ENCODE measurements at regions not wholly inside any gene's neighbourhood (a gene's known extent, or its start where the extent isn't known, plus 50 kb on each side); places are given as distances from the start of the nearest gene placed in this dataset.

GRCh38 chr2:41040782-41041520 is 589.1 kb upstream of the SLC8A1 start:
- DNase-seq (ENCODE audit: low read depth in 2 of 2) = no peak

- DNase-seq (ENCODE audit: low read depth in 2 of 2) = no peak
Measured at GRCh38 chr2:41042343-41042742, 590.5 kb upstream of the SLC8A1 start.

- DNase-seq (ENCODE audit: low read depth in 2 of 2) = no peak
Measured at GRCh38 chr2:41061356-41061755, 609.5 kb upstream of the SLC8A1 start.

- DNase-seq (ENCODE audit: low read depth in 2 of 2) = no peak
Measured at GRCh38 chr2:41062336-41062735, 610.4 kb upstream of the SLC8A1 start.

GRCh38 chr2:41066168-41066567 is 614.3 kb upstream of the SLC8A1 start:
- DNase-seq (ENCODE audit: low read depth in 2 of 2) = no peak

- DNase-seq (ENCODE audit: low read depth in 2 of 2) = no peak
Measured at GRCh38 chr2:41068740-41069139, 616.9 kb upstream of the SLC8A1 start.

GRCh38 chr2:41078341-41078740 is 626.5 kb upstream of the SLC8A1 start:
- DNase-seq (ENCODE audit: low read depth in 2 of 2) = no peak

- no peak for DNase-seq (ENCODE audit: low read depth in 2 of 2)
Measured at GRCh38 chr2:41079011-41079410, 627.1 kb upstream of the SLC8A1 start.

GRCh38 chr2:41084321-41084720 is 632.4 kb upstream of the SLC8A1 start:
- no peak for DNase-seq (ENCODE audit: low read depth in 2 of 2)

GRCh38 chr2:41087946-41088345 is 636.1 kb upstream of the SLC8A1 start:
- DNase-seq (ENCODE audit: low read depth in 2 of 2) = no peak

GRCh38 chr2:41101281-41101680 is 649.4 kb upstream of the SLC8A1 start:
- no peak for DNase-seq (ENCODE audit: low read depth in 2 of 2)

- DNase-seq (ENCODE audit: low read depth in 2 of 2) = no peak
Measured at GRCh38 chr2:41109744-41110143, 657.9 kb upstream of the SLC8A1 start.

GRCh38 chr2:41111836-41112627 is 660.1 kb upstream of the SLC8A1 start:
- DNase-seq (ENCODE audit: low read depth in 2 of 2) = no peak

- no peak for DNase-seq (ENCODE audit: low read depth in 2 of 2)
Measured at GRCh38 chr2:41116106-41116797, 664.4 kb upstream of the SLC8A1 start.

- no peak for DNase-seq (ENCODE audit: low read depth in 2 of 2)
Measured at GRCh38 chr2:41119489-41119888, 667.6 kb upstream of the SLC8A1 start.

GRCh38 chr2:41123341-41123740 is 671.5 kb upstream of the SLC8A1 start:
- no peak for DNase-seq (ENCODE audit: low read depth in 2 of 2)

GRCh38 chr2:41127351-41127750 is 675.5 kb upstream of the SLC8A1 start:
- DNase-seq (ENCODE audit: low read depth in 2 of 2) = no peak

- no peak for DNase-seq (ENCODE audit: low read depth in 2 of 2)
Measured at GRCh38 chr2:41129988-41130387, 678.1 kb upstream of the SLC8A1 start.

GRCh38 chr2:41137031-41137430 is 685.1 kb upstream of the SLC8A1 start:
- DNase-seq (ENCODE audit: low read depth in 2 of 2) = no peak

- no peak for DNase-seq (ENCODE audit: low read depth in 2 of 2)
Measured at GRCh38 chr2:41141146-41141791, 689.4 kb upstream of the SLC8A1 start.

GRCh38 chr2:41142478-41142877 is 690.6 kb upstream of the SLC8A1 start:
- DNase-seq (ENCODE audit: low read depth in 2 of 2) = no peak

GRCh38 chr2:41145066-41145465 is 693.2 kb upstream of the SLC8A1 start:
- no peak for DNase-seq (ENCODE audit: low read depth in 2 of 2)
